Suprapubic skin (tissue), 3 donors: ENCODE measurements at regions not wholly inside any gene's neighbourhood (a gene's known extent, or its start where the extent isn't known, plus 50 kb on each side); places are given as distances from the start of the nearest gene placed in this dataset.

ENCODE experiments used
- CTCF ChIP-seq, 2 donors: fragments of 200-600 bp in 1 of 2; fragments of 450-650 bp in 1 of 2; sonication (generic) in 1 of 2; IDR thresholded peaks; one replicate each; pipeline ENCODE4 v1.5.1; 2016 to 2019; ENCODE audit warnings: antibody characterized with exemption in 2 of 2, mild to moderate bottlenecking in 1 of 2, moderate library complexity in 1 of 2
- EP300 ChIP-seq: sonication (generic); formaldehyde crosslinking; IDR thresholded peaks from one replicate; pipeline ENCODE4 v1.6.1; 2017; ENCODE audit warnings: antibody characterized with exemption
- POLR2A ChIP-seq, 2 donors: fragments of 450-650 bp; IDR thresholded peaks; one replicate each; pipeline ENCODE4 v1.6.1; 2017; ENCODE audit warnings: antibody characterized with exemption in 2 of 2, mild to moderate bottlenecking in 2 of 2, moderate library complexity in 2 of 2

DNA sequence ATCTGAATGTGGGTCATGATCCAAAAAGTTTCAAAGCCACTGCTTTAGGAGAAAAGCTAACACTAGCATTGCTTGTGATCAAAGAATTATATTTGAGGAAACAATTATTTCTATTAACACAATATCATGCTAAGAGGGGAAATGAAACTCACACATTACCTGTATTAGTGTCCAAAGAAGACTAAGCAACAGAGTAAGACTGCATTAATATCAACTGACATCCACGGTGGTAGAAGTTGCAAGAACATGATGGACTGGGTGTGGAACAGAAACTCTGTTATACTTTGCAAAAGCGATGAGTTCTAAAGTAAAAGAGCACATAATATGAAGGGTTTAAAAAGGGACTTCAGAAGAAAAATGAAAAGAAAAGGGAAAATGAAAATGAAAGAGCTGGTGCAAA lies 648.3 kb upstream of the NECTIN3 start:
- TF ChIP-seq CTCF (IDR thresholded peaks at IDR 0.05) (no peak), EP300 (no peak), POLR2A (IDR thresholded peaks at IDR 0.05) (no peak)
